ENCODE measurements at regions not wholly inside any gene's neighbourhood (a gene's known extent, or its start where the extent isn't known, plus 50 kb on each side); places are given as distances from the start of the nearest gene placed in this dataset.
"Not testable (repeated sequence)": the region's sequence is repeated elsewhere in the genome, so short reads cannot be mapped to it uniquely, and the experiment has no call there.

DNA sequence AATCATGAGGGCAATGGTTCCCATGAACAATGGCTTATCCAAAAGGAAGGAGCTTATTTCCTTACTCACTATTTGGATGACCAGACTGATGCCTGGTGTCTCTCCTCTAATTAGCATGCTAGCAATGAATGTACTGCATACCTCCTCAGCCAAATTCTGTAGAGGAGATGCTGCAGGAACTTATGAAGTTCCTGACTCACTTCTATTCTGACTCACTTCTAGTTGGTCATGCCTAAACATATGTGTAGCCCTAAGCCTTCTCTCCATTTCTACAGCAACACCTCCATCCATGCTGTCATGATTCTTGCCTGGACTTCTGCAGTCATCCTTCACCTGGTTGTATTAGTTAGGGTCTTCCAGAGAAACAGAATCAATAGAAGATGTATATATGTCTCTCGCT lies 59.9 kb upstream of the MRPS9 start:
- no peak for ATAC-seq
- intact Hi-C loops (cut with DNase I, micrococcal nuclease), result no loop called here

GRCh38 chr2:104979786-104980185 lies 58.1 kb upstream of the MRPS9 start:
- H3K36me3 ChIP-seq (ENCODE audit: low read depth); intact Hi-C loops (cut with DNase I, micrococcal nuclease); H3K4me3 ChIP-seq; DNase-seq; ATAC-seq; H3K4me1 ChIP-seq (ENCODE audit: low read depth); H3K9me3 ChIP-seq: not testable (repeated sequence)

More for the DNA sequence above, 59.9 kb upstream of the MRPS9 start:
- no peaks in the 10 kb centered on the region for H3K9me3 ChIP-seq
- H3K4me3 ChIP-seq, result no peak overlapping the region
- TF ChIP-seq CTCF (IDR thresholded peaks at IDR 0.05), result no peak
- no peaks in the 10 kb centered on the region for H3K36me3 ChIP-seq (ENCODE audit: low read depth)
- DNase-seq, result no peak
- H3K4me1 ChIP-seq (ENCODE audit: low read depth), result no peaks in the 10 kb centered on the region

- no peak for ATAC-seq
- intact Hi-C loops (cut with DNase I, micrococcal nuclease), result no loop called here
These were observed 55.8 kb upstream of the MRPS9 start for GRCh38 chr2:104982111-104982510.

More at GRCh38 chr2:104982111-104982510, 55.8 kb upstream of the MRPS9 start:
- Histone ChIP-seq H3K4me3 (no peak overlapping the region), H3K9me3 (no peaks in the 10 kb centered on the region), H3K4me1 (ENCODE audit: low read depth) (no peaks in the 10 kb centered on the region), H3K36me3 (ENCODE audit: low read depth) (no peaks in the 10 kb centered on the region)
- no peak for DNase-seq
- no peak for TF ChIP-seq CTCF (IDR thresholded peaks at IDR 0.05)

Measured in mucosa of descending colon (tissue), 3 donors.